Middle frontal gyrus (tissue), 1 donor: ENCODE measurements at regions not wholly inside any gene's neighbourhood (a gene's known extent, or its start where the extent isn't known, plus 50 kb on each side); places are given as distances from the start of the nearest gene placed in this dataset.
A peak's percentile ranks its signal among the peaks of the same experiment; 100 is the strongest.
"Not testable (repeated sequence)": the region's sequence is repeated elsewhere in the genome, so short reads cannot be mapped to it uniquely, and the experiment has no call there.

Experiments
- DNase-seq: peaks from one replicate; pipeline ENCODE4 v3.0.0-alpha.2; 2015; ENCODE audit warnings: low spot score; ENCODE audit errors: extremely low spot score

GRCh38 chr3:88283242-88283592, 133.5 kb downstream of the C3orf38 start:
- DNase-seq: no peak

- DNase-seq: no peak
These were observed 141.7 kb downstream of the C3orf38 start for GRCh38 chr3:88291486-88291885.

GRCh38 chr3:88298189-88298588, 148.4 kb downstream of the C3orf38 start:
- DNase-seq: no peak

- no peak for DNase-seq
These were observed 151.7 kb downstream of the C3orf38 start for GRCh38 chr3:88301273-88301995.

GRCh38 chr3:88301996-88302393, 152.2 kb downstream of the C3orf38 start:
- no peak for DNase-seq

DNA sequence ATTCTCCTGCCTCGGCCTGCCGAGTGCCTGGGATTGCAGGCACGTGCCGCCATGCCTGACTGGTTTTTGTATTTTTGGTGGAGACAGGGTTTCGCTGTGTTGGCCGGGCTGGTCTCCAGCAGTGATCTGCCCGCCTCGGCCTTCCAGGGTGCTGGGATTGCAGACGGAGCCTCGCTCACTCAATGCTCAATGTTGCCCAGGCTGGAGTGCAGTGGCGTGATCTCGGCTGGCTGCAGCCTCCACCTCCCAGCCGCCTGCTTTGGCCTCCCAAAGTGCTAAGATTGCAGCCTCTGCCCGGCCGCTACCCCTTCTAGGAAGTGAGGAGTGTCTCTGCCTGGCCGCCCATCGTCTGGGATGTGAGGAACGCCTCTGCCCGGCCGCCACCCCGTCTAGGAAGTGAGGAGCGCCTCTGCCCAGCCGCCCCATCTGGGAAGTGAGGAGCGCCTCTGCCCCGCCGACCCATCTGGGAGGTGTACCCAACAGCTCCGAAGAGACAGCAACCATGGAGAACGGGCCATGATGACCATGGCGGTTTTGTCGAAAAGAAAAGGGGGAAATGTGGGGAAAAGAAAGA, 153.7 kb downstream of the C3orf38 start:
- not testable (repeated sequence) for DNase-seq

GRCh38 chr3:88307666-88308065, 157.9 kb downstream of the C3orf38 start:
- no peak for DNase-seq

DNA sequence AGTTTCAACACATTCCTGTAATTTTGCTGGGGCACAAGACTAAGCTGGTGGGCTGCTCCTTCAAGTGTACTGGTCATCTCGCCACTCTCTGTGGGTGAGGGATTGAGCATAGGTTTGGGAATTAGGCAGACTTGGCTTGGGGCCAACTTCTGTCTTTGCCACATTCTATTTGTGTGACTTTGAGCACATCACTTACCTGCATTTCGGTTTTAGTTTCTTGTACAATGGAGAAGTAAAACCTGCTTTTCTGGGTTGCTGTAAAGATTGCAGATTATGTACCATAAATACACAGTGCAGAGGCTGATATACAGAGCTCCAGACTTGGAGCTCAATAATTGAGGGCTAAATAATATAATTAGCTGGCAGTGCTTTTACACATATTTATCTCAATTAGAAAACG, 162.1 kb downstream of the C3orf38 start:
- no peak for DNase-seq

DNA sequence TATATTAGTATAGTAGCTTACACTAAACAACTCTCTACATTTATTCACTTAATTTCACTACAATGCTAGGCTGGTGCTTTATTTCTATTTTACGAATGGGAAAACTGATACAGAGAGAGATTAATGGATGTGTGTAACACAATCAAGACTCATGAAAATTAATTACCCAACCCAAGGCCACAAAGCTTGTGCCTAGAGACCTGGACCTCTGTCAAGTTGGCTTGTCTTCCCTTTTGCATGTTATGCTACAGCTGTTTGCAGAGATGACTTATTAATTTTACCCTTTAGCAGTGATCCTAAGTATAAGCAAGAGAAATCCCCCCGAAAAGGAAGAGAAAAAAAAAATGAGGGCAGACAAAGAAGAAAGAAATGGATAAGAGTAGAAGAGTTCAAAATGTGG, 162.5 kb downstream of the C3orf38 start:
- no peak for DNase-seq

- DNase-seq: no peak
These were observed 168.3 kb downstream of the C3orf38 start for GRCh38 chr3:88318067-88318466.

DNA sequence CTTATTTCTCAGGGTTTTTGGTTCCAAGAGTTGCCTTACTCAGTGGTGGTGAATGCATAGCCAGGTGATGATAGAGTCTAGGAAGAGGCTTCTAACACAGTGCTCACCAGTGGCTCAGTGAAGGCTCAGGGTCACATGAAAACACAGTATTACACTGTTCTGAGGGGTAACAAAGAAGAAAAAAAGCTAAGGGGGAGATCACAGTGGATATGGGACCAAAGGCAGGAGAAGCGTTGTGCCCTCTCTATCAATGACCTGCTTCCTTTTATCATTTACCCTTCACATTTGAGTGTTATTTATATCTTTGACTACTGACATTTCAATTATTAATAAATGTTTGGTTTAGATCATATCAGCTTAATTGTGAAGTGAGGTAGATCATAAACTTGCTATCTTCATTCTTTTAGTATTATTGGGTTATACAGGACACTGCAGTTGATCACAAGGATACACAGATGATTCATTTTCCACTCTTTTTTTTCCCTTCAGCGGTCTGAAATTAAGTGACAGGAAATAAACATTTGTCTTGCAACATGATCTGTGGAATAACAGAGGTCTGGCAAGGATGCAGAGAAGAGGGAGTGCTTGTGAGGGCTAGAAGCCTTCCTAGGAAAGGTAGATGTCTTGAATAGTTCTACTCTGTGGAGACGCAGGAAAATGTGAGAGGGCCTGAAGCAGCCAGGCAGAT, 171.7 kb downstream of the C3orf38 start:
- no peak for DNase-seq

DNA sequence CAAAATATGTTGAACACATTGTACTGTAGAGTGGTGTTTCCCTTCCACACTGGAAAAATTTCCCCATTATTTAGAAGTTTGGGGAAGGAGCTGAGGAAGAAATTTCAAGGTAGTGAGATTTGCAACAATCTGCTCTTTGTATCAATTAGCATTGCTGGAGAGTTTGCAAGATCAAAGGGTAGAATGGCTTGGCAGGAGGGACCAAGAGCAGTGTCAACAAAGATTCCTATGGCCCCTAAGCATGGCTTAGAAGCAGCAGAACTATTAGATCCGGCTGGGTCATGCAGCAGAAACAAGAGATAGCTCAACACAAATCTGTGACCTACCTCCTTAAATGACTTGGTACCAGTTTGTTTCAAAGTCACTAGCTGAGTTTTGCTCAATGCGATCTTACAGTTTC, 175.0 kb downstream of the C3orf38 start:
- no peak for DNase-seq

DNA sequence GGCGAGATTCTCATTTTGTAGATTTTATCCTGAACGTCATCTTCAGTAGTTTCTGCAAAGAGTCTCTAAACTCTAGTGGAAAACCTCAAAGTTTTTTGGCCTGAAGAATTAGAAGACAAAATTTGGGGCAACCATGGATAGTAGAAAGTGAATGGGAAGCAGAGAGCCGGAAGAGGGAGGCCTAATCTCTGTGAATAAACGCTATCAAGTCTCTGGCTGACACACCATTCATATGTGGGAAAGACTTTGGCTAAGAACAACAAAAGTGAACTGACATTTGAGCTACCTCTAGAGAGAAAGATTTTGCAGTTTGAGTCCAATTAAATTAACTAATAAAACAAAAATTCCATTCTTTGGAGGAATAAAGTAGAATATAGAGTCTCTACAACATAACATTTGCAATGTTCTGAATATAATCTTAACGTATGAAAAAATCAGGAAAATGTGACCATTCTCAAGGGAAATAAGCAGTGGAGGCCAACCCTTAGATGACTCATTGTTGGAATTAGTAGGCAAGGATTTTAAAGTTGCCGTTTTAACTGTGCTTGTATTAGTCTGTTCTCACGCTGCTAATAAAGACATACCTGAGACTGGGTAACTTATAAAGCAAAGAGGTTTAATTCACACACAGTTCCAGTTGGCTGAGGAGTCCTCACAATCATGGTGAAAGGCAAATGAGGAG, 184.6 kb downstream of the C3orf38 start:
- no peak for DNase-seq

- no peak for DNase-seq
These were observed 187.1 kb downstream of the C3orf38 start for GRCh38 chr3:88336894-88337293.

GRCh38 chr3:88343264-88343663, 193.5 kb downstream of the C3orf38 start:
- no peak for DNase-seq

GRCh38 chr3:88346643-88347042, 196.9 kb downstream of the C3orf38 start:
- no peak for DNase-seq

DNA sequence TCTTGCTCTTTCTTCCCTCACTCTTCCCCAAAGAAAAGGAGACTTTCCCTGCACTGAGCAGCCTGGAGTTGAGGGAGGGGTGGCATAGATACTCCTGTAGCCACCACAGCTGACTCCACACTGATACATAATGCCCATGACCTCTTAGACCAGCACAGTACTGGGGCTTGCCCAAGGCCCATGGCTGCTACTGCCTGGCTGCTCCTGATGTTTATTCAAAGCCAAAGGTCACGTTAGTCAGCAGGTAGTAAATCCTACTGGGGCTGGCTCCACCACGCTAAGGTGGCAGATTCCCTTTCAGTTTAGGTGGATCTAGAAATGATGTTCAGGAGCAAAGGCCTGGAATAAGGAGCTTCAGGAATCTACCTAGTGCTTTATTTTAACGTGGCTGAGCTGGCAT, 212.7 kb downstream of the C3orf38 start:
- DNase-seq: no peak

- DNase-seq: peak; percentile 8
These were observed 215.2 kb downstream of the C3orf38 start for GRCh38 chr3:88364926-88365325.

- no peak for DNase-seq
These were observed 219.6 kb downstream of the C3orf38 start for GRCh38 chr3:88369337-88369736.

- DNase-seq: no peak
These were observed 220.0 kb downstream of the C3orf38 start for GRCh38 chr3:88369767-88370166.

GRCh38 chr3:88385090-88385489, 235.3 kb downstream of the C3orf38 start:
- no peak for DNase-seq

DNA sequence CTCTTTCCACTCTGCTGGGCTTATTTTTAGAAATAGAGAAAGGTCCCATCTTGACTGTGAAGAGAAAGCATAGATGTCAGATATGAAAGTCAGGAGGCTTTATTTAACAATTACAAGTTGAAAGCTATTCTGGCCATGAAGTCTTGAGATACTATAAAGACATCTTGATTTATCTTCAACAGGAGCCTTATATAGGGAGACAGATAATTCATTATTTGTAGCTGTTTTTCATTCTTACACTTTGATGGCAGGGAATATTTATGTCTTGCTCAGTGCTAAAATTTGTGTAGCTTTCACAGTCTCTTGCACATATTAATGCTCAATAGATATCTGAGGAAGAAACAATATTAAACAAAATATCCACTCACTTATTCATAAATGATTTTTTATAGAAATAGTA, 248.8 kb downstream of the C3orf38 start:
- DNase-seq: no peak
